D341Med (cell line): ENCODE measurements at regions not wholly inside any gene's neighbourhood (a gene's known extent, or its start where the extent isn't known, plus 50 kb on each side); places are given as distances from the start of the nearest gene placed in this dataset.

Experiments
- DNase-seq: peaks from one replicate; pipeline ENCODE4 v3.0.0; 2012; ENCODE audit warnings: low spot score

DNA sequence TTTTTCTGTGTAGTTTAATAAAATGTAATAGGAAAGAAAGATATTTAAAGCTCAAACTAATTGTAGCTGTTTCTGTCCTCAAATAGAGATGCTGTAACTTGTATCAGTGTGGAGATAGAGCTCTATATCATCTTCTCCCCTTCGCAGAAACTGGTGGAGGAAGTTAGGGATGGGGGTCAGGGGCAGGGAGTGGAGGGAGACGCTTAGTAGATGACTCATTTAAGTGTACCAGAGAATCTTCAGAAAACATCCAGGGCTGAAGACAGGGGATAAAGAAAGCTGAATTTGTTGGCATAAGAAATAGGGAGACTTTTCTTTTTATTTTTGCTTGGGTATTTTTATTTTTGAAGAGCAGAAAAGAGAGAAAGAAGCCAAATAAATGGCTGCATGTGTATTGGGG is 282.6 kb upstream of the DPYD start:
- DNase-seq, result no peak

DNA sequence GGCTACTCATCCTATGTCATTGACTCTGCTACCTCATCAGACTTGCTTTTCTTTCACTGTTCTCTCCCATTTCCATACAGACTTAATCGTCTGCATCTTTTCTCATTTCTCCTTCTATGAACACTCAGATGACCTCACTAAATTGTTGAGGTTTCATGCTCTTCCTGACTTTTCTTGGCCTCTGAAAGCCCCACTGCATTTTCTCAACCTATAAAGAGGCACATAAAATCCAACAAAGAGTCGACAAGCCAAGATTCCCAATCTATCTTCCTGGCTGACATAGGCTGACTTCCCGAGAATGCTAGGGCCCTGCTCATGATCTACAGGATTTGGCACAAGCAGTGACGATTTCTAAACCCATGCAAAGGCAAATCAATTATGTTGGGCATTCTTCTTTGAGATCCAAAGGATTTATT is 280.8 kb upstream of the DPYD start:
- DNase-seq, result no peak

GRCh38 chr1:98197356-98197755 is 276.5 kb upstream of the DPYD start:
- DNase-seq, result no peak

DNA sequence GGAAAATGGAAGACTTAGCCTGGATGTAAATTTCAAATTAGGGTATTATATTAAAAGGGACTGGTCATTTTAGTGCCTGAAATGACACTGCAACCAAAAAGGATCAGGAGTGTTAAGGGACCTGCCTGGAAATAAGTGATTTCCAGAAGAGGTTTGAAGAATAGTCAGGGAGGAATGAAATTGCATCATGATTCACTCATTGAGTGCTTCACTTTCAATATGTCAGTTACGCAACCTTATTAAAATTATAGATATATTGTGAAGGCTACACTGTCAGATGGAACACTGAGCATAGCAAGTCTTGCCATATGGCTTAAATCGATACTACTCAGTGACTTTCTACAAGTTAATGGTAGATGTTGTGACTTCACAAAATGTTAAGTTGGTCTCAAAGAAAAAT is 275.2 kb upstream of the DPYD start:
- DNase-seq, result no peak

GRCh38 chr1:98188774-98189173 is 267.9 kb upstream of the DPYD start:
- DNase-seq, result no peak

DNA sequence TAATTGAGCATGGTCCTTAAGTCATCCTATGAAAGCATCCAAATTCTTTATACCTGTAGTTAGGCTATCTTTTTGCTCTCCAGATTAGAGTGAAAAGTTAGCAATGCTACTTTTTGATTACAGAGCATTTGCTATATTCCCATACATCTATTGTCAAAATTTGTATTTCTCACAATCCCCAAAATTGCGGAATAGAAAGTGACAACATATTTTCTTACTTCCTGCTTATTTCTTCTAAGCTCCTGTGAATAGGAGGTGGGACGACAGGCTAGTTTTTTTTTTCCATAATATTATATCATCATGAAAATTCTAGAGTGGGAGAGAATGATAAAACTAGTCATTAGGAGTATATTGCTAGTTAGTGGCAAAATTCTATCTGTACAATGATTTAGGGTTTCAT is 264.0 kb upstream of the DPYD start:
- DNase-seq, result no peak

DNA sequence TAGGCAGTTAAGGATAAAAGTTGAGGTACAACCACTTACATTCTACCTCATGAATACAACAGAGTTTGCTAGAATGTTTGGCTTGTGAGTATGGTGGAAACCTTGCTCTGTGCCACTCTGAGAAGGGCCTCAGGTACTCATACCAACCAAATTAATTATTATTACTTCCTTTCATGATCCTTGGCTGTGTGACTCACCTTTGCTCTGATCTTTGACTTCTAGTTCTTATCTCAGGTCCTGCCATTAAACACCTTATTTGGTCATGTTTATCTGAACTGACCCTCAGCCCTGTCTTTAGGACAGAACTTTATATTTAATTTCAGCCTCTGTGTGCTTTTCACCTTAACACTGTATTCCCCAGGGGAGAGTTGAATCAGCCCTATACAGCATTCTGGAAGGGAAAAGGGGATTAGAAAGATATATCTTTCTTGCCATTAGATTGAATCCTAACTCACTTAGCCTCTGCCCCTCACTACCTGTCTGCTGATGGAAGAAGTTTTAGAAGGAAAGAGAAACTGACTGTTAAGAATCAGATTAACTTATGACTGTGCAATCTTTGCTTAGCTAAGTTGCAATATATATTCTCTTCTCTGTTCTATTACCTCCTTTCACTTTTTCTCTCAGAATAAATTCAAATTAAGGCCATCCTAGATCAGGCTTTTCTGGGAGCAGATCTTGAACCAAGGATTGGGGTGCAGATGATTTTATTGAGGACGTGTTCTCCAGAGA is 260.4 kb upstream of the DPYD start:
- no peak for DNase-seq

DNA sequence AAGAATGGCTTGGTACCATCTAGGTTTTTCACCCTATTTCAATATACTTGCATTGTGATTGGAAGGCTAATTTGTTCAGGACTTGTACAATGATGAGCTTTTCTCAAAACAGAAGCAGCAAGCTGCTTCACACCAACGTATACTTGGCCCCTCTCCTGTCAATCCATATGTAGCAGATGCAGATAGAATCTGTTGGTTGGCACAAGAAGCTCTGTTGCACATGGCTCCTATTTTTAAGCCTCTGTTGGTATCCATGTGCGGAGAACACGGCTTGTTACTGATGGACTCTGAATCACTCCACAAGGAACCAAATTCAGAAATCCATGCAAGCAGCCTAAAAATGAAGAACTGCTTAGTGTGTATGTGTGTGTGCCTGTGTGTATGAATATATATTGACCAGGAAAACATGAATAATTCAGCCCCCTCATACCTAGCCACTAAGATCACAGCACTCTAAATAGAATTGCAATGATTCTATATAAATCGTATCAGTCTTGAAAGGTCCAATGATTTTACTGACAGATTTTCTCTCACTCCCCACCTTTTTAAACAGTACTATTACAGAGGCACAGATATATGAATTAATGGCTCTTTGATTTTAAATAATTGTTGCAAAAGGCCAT is 258.4 kb upstream of the DPYD start:
- no peak for DNase-seq

- DNase-seq, result no peak
These were observed 256.9 kb upstream of the DPYD start for GRCh38 chr1:98177751-98178150.

DNA sequence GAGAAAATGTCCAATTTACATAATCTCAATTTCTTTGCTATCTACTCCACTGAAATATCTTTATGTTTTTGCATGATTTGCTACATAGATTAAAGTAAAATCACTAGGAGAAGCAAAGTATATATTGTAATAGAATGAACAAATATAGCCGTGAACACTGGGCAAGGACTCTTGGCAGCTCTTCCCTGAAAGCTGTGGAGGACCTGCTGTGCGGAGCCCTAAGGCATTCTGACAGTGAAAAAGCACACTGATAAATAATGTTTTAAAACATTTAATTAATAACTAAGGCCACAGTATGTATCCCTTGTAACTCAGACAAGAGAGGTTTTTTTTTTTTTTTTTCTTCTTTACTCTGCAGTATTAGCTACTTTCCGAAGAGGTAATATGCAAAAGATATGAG is 256.1 kb upstream of the DPYD start:
- no peak for DNase-seq

- no peak for DNase-seq
These were observed 255.6 kb upstream of the DPYD start for GRCh38 chr1:98176414-98176813.

DNA sequence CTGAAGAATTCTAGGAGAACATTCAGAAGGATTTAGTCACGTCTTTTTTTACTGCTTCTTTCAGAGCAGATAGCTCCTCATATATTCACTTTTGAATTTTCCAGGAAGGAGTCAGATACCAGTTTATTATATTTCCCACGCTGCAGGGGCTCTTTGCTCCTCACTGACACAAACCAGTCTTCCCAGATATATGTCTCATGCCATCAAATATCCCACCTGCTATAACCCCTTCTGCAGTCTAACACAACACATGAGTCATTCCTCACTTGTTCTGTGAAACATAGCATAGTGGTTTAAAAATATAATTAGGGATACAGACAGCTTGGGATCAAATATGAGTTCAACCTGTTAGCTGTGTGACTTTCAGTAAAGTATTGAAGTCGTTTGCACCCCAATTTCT is 251.7 kb upstream of the DPYD start:
- DNase-seq, result no peak

DNA sequence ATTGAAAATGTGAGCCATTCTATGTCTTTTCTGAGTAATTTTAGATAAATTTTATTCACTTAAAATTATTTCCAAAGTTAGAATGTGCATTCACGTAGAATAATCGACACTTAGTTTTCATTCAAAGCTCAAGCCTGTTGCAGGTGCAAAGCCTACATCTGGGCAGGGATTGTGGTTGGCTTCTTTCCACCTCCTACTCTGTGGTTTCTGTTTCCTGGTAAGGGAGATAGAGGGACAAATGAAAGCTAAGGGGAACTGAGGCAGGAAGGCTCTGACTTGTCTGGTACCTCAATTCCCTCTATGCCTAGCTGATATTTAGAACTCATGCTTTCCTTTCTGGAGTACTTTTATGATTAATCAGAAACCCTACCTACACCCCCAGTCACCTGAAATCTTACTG is 251.2 kb upstream of the DPYD start:
- no peak for DNase-seq

- no peak for DNase-seq
These were observed 243.7 kb upstream of the DPYD start for GRCh38 chr1:98164509-98164908.

DNA sequence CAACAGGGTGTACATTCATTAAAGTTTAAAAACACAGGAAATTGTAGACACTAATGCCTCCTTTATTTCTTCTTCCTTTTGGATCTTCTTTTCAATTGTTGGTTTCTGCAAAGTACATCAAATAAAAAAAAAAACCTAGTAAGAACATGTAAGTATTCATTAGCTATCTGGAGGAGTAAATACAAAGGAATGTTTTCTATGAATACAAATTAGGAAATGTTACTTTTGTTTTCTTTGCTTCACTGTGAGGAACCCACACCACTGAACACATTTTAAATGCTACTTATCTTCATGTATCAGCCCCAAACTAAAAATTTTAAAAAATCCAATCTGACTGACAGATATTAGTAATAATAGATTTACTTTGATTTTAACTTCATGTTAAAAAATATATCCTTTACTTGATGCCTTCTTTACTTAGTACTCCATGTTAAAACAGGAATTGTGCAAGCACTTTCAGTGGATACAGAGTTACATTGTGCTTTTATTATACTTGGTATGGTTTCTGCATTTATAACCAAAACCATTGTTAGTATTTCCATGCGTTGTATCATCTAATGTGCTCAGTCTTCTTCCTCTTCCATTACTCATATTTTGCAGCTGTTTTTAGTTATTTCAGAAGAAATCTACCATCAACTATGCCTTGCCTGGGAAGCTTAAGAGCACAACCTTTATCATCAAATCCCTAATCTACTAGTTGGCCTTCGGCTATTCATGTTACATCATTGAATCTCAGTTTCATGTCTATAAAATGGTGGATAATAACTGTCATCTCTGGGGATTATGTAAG is 236.9 kb upstream of the DPYD start:
- no peak for DNase-seq

- no peak for DNase-seq
These were observed 226.4 kb upstream of the DPYD start for GRCh38 chr1:98147280-98147679.

GRCh38 chr1:98145655-98146054 is 224.8 kb upstream of the DPYD start:
- DNase-seq, result no peak

DNA sequence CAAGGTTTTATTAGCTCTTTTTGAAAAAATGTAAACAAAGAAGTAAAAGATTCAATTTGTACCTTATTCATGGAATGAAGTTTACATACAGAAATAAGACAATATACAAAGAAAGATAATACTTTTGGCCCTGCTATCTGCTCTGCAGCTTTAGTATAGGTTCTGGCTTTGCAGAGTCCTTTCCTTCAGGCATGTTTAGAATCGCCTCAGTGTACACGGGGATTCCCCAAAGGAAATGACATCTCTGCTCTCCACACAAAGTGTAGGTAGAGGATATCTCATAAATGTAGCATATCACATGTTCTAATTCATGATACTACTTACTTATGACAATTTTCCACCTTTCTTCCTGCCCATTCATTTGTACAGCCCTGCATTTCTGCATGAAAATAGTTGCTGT is 222.6 kb upstream of the DPYD start:
- DNase-seq, result no peak

- no peak for DNase-seq
These were observed 212.3 kb upstream of the DPYD start for GRCh38 chr1:98133131-98133530.

DNA sequence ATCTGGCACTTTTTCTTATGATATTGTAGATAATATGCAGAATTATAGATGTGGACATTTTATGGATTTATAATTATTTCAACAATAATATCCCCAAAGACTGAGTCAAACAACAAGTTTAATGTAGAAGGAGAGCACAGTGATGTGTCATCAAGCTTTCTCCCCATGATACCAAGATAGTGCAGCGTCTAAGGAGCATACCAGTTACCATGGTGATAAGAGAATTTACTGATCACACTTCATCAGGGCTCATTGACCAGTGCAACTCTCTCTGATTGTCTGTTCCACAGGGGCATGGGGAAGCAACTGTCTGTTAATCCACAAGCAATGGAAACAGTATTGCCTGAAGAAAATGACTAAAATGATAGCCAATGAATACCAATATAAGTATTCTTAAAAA is 209.6 kb upstream of the DPYD start:
- DNase-seq, result no peak

- DNase-seq, result no peak
These were observed 208.7 kb upstream of the DPYD start for GRCh38 chr1:98129491-98129890.

DNA sequence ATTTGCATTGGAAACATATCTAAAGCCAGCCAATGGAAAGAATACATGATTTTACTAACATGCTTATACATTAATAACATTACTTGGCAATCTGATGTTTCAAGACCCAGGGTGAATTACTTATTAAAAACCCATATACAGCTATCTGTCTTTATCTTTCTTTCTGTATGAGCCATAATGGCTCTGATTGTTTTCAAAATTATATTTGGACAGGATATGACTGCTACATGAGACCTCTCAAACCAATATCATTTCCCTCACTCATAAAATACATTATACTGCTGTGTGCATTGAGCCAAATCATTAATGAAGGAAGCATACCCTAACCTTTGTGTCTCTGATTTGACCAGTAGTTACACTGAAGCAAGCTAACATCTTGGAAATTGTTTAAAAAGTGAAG is 205.9 kb upstream of the DPYD start:
- no peak for DNase-seq

DNA sequence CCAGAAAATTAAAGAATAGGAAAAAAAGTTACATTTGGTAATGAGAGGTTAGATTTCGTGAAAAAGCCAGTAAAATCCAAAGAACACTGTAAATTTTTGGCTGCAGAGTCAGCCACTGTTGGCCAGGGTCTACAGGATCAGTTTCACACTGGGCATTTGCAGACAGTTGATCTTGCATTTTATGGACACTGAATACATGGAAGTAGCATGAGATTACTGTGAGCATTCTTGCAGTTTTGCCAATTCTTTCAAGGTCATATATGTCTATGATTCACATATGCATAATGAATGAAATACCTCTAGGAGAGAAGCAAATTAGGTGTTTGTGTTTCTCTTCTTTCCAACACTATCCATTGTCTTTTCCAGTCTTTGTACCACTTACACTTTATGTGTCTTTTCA is 200.8 kb upstream of the DPYD start:
- no peak for DNase-seq
